Neural cell (in vitro differentiated cells): ENCODE measurements at regions not wholly inside any gene's neighbourhood (a gene's known extent, or its start where the extent isn't known, plus 50 kb on each side); places are given as distances from the start of the nearest gene placed in this dataset.

Experiments used
- H2AFZ ChIP-seq: fragments of 200-600, 300-800 bp; sonication (generic), shearing (Covaris generic); 2 replicates; pipeline ENCODE4 v1.6.0; 2014; ENCODE audit warnings: low read depth, mild to moderate bottlenecking, antibody characterized with exemption, low read length, moderate library complexity
- H3F3A ChIP-seq: fragments of 200-600 bp; shearing (Covaris generic); 2 replicates; pipeline ENCODE4 v1.6.1; 2016; ENCODE audit warnings: mild to moderate bottlenecking, moderate library complexity, mixed read lengths, antibody characterized with exemption, low read length; ENCODE audit not compliant: insufficient read depth, poor library complexity, severe bottlenecking
- H3K27ac ChIP-seq: fragments of 200-600, 300-800 bp; sonication (generic), shearing (Covaris generic); 2 replicates; pipeline ENCODE4 v1.5.1; 2014; ENCODE audit warnings: mild to moderate bottlenecking, low read length, moderate library complexity
- H3K27me3 ChIP-seq: fragments of 300-800, 200-600 bp; sonication (generic), shearing (Covaris generic); 2 replicates; pipeline ENCODE4 v1.6.0; 2014; ENCODE audit warnings: mild to moderate bottlenecking, low read depth, low read length, moderate library complexity; ENCODE audit not compliant: insufficient read depth
- H3K36me3 ChIP-seq: fragments of 300-800, 200-600 bp; sonication (generic), shearing (Covaris generic); 2 replicates; pipeline ENCODE4 v1.5.1; 2014; ENCODE audit warnings: mild to moderate bottlenecking, antibody characterized with exemption, low read length, moderate library complexity; ENCODE audit not compliant: insufficient read depth
- H3K4me2 ChIP-seq: fragments of 300-800, 200-600 bp; sonication (generic), shearing (Covaris generic); 2 replicates; pipeline ENCODE4 v1.6.0; 2014; ENCODE audit warnings: mild to moderate bottlenecking, low read length
- H3K4me3 ChIP-seq: fragments of 300-800, 200-600 bp; sonication (generic), shearing (Covaris generic); 2 replicates; pipeline ENCODE4 v1.5.1; 2014; ENCODE audit warnings: mild to moderate bottlenecking, low read length, moderate library complexity
- H3K79me2 ChIP-seq: fragments of 200-600 bp; shearing (Covaris generic); replicated peaks from 2 replicates; pipeline ENCODE4 v1.6.0; 2014; ENCODE audit warnings: mild to moderate bottlenecking, low read length, moderate library complexity; ENCODE audit not compliant: insufficient read depth
- H3K9ac ChIP-seq: fragments of 300-800, 200-600 bp; sonication (generic), shearing (Covaris generic); 2 replicates; pipeline ENCODE4 v1.6.1; 2016; ENCODE audit warnings: mild to moderate bottlenecking, low read length, mixed read lengths
- H3K9me2 ChIP-seq: fragments of 200-600 bp; shearing (Covaris generic); 2 replicates; pipeline ENCODE4 v1.6.1; 2016; ENCODE audit warnings: mild to moderate bottlenecking, low read length, mixed read lengths; ENCODE audit not compliant: insufficient read depth
- H3K9me3 ChIP-seq: fragments of 200-600, 300-800 bp; sonication (generic), shearing (Covaris generic); 2 replicates; pipeline ENCODE4 v1.6.1; 2016; ENCODE audit warnings: mild to moderate bottlenecking, mixed run types, low read length, moderate library complexity, mixed read lengths
- H4K20me1 ChIP-seq: fragments of 200-600 bp; shearing (Covaris generic); 2 replicates; pipeline ENCODE4 v1.6.1; 2016; ENCODE audit warnings: mild to moderate bottlenecking, mixed run types; ENCODE audit not compliant: insufficient read depth
- CTCF ChIP-seq: fragments of 450-650 bp; IDR thresholded peaks from 2 replicates; pipeline ENCODE4 v1.5.1; 2014; ENCODE audit warnings: antibody characterized with exemption, mild to moderate bottlenecking, moderate library complexity; ENCODE audit not compliant: poor library complexity, severe bottlenecking
- EP300 ChIP-seq: fragments of 450-650 bp; conservative IDR thresholded peaks from 2 replicates; pipeline ENCODE4 v1.6.1; 2014; ENCODE audit warnings: antibody characterized with exemption, mild to moderate bottlenecking, moderate library complexity; ENCODE audit not compliant: poor library complexity, severe bottlenecking
- EZH2 ChIP-seq: fragments of 200-600, 300-800 bp; shearing (Covaris generic), sonication (generic); IDR thresholded peaks from 2 replicates; pipeline ENCODE4 v1.6.1; 2014; ENCODE audit warnings: antibody characterized with exemption, low read length, borderline replicate concordance, mild to moderate bottlenecking; ENCODE audit not compliant: insufficient read depth, poor library complexity, severe bottlenecking
- MXI1 ChIP-seq: fragments of 450-650 bp; conservative IDR thresholded peaks from 2 replicates; pipeline ENCODE4 v1.6.1; 2014; ENCODE audit warnings: antibody characterized with exemption, mild to moderate bottlenecking; ENCODE audit not compliant: poor library complexity, severe bottlenecking
- POLR2AphosphoS5 ChIP-seq: IDR thresholded peaks from 2 replicates; pipeline ENCODE4 v1.6.1; 2012
- RAD21 ChIP-seq: fragments of 450-650 bp; conservative IDR thresholded peaks from 2 replicates; pipeline ENCODE4 v1.6.1; 2014; ENCODE audit warnings: antibody characterized with exemption, mild to moderate bottlenecking, moderate library complexity
- REST ChIP-seq: IDR thresholded peaks from 2 replicates; pipeline ENCODE4 v1.6.1; 2012; ENCODE audit warnings: borderline replicate concordance
- SMC3 ChIP-seq: fragments of 450-650 bp; conservative IDR thresholded peaks from 2 replicates; pipeline ENCODE4 v1.6.1; 2014; ENCODE audit warnings: antibody characterized with exemption, mild to moderate bottlenecking, moderate library complexity; ENCODE audit not compliant: poor library complexity
- TAF1 ChIP-seq: IDR thresholded peaks from 2 replicates; pipeline ENCODE4 v1.6.1; 2012; ENCODE audit warnings: low read depth

- Histone ChIP-seq H4K20me1 (no peaks in the 10 kb centered on the region), H3F3A (no peaks in the 10 kb centered on the region), H3K9ac (no peak overlapping the region), H3K4me2 (no peak overlapping the region), H3K9me3 (no peaks in the 10 kb centered on the region), H3K36me3 (no peaks in the 10 kb centered on the region), H3K27ac (no peak overlapping the region), H3K9me2 (no peaks in the 10 kb centered on the region), H2AFZ (no peak overlapping the region), H3K79me2 (no peaks in the 10 kb centered on the region), H3K27me3 (no peaks in the 10 kb centered on the region), H3K4me3 (no peak overlapping the region)
- TF ChIP-seq MXI1 (no peak), POLR2AphosphoS5 (no peak), CTCF (no peak), SMC3 (no peak), EZH2 (no peak), EP300 (no peak), TAF1 (no peak), REST (no peak), RAD21 (no peak)
Measured at GRCh38 chr22:48173061-48173772, 1410.8 kb downstream of the TBC1D22A start.

- no peaks in the 10 kb centered on the region for H3K36me3 ChIP-seq
- H4K20me1 ChIP-seq = no peaks in the 10 kb centered on the region
- H3K4me3 ChIP-seq = no peak overlapping the region
- H3K9me3 ChIP-seq = no peaks in the 10 kb centered on the region
- H3K9me2 ChIP-seq = no peaks in the 10 kb centered on the region
- H2AFZ ChIP-seq = no peak overlapping the region
- no peaks in the 10 kb centered on the region for H3K27me3 ChIP-seq
- no peak for TF ChIP-seq EP300
- TF ChIP-seq MXI1 = no peak
- TF ChIP-seq EZH2 = no peak
- TF ChIP-seq SMC3 = no peak
- TF ChIP-seq REST = no peak
- TF ChIP-seq TAF1 = no peak
- TF ChIP-seq RAD21 = no peak
- no peak for TF ChIP-seq CTCF
- TF ChIP-seq POLR2AphosphoS5 = no peak
- no peak overlapping the region for H3K4me2 ChIP-seq
- H3K9ac ChIP-seq = no peak overlapping the region
- no peak overlapping the region for H3K27ac ChIP-seq
- H3F3A ChIP-seq = no peaks in the 10 kb centered on the region
- no peaks in the 10 kb centered on the region for H3K79me2 ChIP-seq
Measured at GRCh38 chr22:48171271-48171691, 1408.8 kb downstream of the TBC1D22A start.
